ENCODE measurements at regions not wholly inside any gene's neighbourhood (a gene's known extent, or its start where the extent isn't known, plus 50 kb on each side); places are given as distances from the start of the nearest gene placed in this dataset.

DNA sequence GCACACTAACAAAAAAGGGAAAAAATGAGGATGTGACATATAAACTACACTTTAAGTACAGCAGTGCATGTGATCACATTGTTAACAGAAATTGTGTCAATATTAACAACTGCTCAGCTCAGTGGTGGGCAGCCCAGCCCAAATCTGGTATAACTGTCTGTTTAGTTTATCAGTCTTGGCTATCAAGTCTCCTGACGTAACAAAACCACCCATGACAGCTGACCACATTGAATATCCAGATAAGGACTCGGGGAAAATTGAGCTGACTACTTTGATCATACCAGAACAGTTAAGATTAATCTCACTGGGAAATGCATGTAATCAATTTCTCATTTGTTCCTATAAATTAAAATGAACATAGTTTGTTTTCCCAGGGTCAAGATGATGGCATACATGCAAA lies 396.6 kb downstream of the SNAPC1 start:
- no peak for TF ChIP-seq ZNF384 (IDR thresholded peaks at IDR 0.05)
- TF ChIP-seq ARNT (IDR thresholded peaks at IDR 0.05): no peak
- TF ChIP-seq CTBP1 (IDR thresholded peaks at IDR 0.05; ENCODE audit: borderline replicate concordance): no peak
- no peak for TF ChIP-seq FOXA1 (IDR thresholded peaks at IDR 0.05)
- TF ChIP-seq NFRKB (IDR thresholded peaks at IDR 0.05): no peak
- TF ChIP-seq FOXK2 (IDR thresholded peaks at IDR 0.05): no peak
- no peak for TF ChIP-seq FOXM1 (IDR thresholded peaks at IDR 0.05; ENCODE audit: borderline replicate concordance)
- ChIA-PET CTCF (no interaction called here), POLR2A (no interaction called here)
- no peak for DNase-seq (ENCODE audit: extremely low spot score)

DNA sequence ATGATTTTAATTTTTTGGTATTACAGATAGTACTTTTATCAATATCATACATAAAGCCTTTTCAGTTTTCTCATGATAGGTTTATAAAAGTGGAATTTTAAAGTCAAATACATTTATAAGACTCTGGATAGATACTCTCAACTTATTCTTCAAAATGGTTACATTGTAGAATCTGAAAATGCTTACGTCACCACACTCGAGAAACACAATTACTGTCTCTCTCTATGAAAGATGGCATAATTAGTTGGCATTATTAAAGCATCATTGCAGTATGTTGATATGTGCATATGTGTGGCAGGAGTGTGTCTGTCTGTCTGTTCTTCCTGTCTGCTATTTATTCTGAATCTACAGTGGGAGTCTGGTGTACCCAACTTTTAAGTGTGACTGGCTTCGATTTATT lies 397.1 kb downstream of the SNAPC1 start:
- ChIA-PET POLR2A (no interaction called here), CTCF (no interaction called here)
- DNase-seq (ENCODE audit: extremely low spot score): no peak
- TF ChIP-seq SP1 (IDR thresholded peaks at IDR 0.05) (no peak), SUZ12 (IDR thresholded peaks at IDR 0.05) (no peak), NFRKB (IDR thresholded peaks at IDR 0.05) (no peak), HDGF (IDR thresholded peaks at IDR 0.05; ENCODE audit: borderline replicate concordance) (no peak), ELF4 (IDR thresholded peaks at IDR 0.05) (no peak), L3MBTL2 (conservative IDR thresholded peaks at IDR 0.05) (no peak), TARDBP (IDR thresholded peaks at IDR 0.05) (no peak), FOXA1 (IDR thresholded peaks at IDR 0.05) (no peak), ARNT (IDR thresholded peaks at IDR 0.05) (no peak), BHLHE40 (IDR thresholded peaks at IDR 0.05; ENCODE audit: borderline replicate concordance) (no peak), CTBP1 (IDR thresholded peaks at IDR 0.05; ENCODE audit: borderline replicate concordance) (no peak), ZNF384 (IDR thresholded peaks at IDR 0.05) (no peak), LEF1 (IDR thresholded peaks at IDR 0.05; ENCODE audit: borderline replicate concordance) (no peak), FOXM1 (IDR thresholded peaks at IDR 0.05; ENCODE audit: borderline replicate concordance) (no peak), FOXK2 (IDR thresholded peaks at IDR 0.05) (no peak)
- TF ChIP-seq, protein P1, sequence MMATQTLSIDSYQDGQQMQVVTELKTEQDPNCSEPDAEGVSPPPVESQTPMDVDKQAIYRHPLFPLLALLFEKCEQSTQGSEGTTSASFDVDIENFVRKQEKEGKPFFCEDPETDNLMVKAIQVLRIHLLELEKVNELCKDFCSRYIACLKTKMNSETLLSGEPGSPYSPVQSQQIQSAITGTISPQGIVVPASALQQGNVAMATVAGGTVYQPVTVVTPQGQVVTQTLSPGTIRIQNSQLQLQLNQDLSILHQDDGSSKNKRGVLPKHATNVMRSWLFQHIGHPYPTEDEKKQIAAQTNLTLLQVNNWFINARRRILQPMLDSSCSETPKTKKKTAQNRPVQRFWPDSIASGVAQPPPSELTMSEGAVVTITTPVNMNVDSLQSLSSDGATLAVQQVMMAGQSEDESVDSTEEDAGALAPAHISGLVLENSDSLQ (IDR thresholded peaks at IDR 0.05): no peak

DNA sequence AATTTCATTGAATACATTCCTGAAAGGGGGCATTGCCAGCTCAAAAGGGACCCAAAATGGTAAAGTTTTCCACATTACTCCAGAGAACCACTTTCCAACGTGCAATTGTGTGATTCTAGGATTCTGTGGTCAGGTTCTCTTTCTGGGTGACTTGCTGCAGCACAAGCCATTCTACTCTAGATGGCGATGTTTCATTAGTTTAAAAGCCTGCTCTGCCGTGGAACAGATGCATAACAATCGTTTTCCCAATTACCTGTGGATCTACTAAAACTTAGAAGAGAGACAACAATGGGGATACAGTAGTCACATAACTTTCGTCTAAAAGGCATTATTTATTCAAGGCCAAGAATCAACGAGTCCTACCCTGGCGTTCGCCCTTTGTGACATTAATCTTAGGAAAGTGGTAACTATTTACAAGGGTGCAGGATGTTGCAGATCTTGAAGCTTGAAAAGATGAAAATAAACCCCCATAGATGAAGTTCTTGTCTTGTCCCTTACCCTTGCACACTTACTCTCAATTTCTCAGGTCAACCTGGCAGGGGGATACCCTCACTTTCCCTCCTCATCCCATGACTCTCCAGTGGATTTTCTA lies 400.9 kb downstream of the SNAPC1 start:
- peak; percentile 57 for DNase-seq (ENCODE audit: extremely low spot score)
- TF ChIP-seq FOXK2 (IDR thresholded peaks at IDR 0.05): no peak
- no peak for TF ChIP-seq HDGF (IDR thresholded peaks at IDR 0.05; ENCODE audit: borderline replicate concordance)
- TF ChIP-seq FOXA1 (IDR thresholded peaks at IDR 0.05): no peak
- no peak for TF ChIP-seq CTBP1 (IDR thresholded peaks at IDR 0.05; ENCODE audit: borderline replicate concordance)
- TF ChIP-seq ZNF384 (IDR thresholded peaks at IDR 0.05): no peak
- TF ChIP-seq SP1 (IDR thresholded peaks at IDR 0.05): 0 out of 2 replicates have a peak, but pooled peaks have one; percentile 10
- no peak for TF ChIP-seq NFRKB (IDR thresholded peaks at IDR 0.05)
- TF ChIP-seq TARDBP (IDR thresholded peaks at IDR 0.05): no peak
- no peak for TF ChIP-seq ELF4 (IDR thresholded peaks at IDR 0.05)
- ChIA-PET POLR2A (no interaction called here), CTCF (no interaction called here)

DNA sequence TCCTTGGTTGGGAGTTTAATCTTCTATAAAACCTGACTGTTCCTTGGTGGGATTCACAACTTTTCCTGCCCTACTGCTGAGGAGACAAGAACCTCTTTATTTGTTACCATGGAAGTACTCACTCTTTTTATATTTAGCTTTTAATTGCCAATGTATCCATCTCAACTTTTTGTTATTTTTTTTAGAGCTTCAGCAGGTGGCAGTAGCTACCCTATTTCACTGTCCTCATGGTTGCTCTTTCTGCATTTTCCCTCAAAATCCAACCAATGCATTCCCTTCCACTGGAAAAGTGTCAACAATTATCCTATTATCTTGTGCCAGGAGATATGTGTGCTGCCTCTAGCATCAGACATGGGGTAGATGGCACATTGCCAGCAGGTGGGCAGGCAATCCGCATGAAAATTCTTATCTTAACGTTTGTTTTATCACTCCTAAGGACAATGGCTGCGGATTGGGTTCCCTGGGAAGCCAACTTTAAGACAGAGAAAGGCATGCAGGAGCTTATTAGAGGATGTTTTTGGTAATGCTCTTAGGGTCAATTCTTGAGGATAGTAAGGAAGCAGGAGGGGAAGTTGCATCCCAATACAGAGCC lies 406.4 kb downstream of the SNAPC1 start:
- POLR2A ChIA-PET: no interaction called here
- TF ChIP-seq FOXM1 (IDR thresholded peaks at IDR 0.05; ENCODE audit: borderline replicate concordance) (no peak), HDGF (IDR thresholded peaks at IDR 0.05; ENCODE audit: borderline replicate concordance) (no peak), FOXA1 (IDR thresholded peaks at IDR 0.05) (no peak), BHLHE40 (IDR thresholded peaks at IDR 0.05; ENCODE audit: borderline replicate concordance) (no peak), NFRKB (IDR thresholded peaks at IDR 0.05) (no peak), ZNF384 (IDR thresholded peaks at IDR 0.05) (no peak), TARDBP (IDR thresholded peaks at IDR 0.05) (no peak), LEF1 (IDR thresholded peaks at IDR 0.05; ENCODE audit: borderline replicate concordance) (no peak), FOXK2 (IDR thresholded peaks at IDR 0.05) (no peak)
- TF ChIP-seq, protein P1 (IDR thresholded peaks at IDR 0.05): no peak
- DNase-seq (ENCODE audit: extremely low spot score): no peak
- CTCF ChIA-PET: interaction anchor here (0.7 kb wide), 1 partner anchor 1108 kb away, joined by 3 read pairs; no protein-coding TSS in a partner anchor

DNA sequence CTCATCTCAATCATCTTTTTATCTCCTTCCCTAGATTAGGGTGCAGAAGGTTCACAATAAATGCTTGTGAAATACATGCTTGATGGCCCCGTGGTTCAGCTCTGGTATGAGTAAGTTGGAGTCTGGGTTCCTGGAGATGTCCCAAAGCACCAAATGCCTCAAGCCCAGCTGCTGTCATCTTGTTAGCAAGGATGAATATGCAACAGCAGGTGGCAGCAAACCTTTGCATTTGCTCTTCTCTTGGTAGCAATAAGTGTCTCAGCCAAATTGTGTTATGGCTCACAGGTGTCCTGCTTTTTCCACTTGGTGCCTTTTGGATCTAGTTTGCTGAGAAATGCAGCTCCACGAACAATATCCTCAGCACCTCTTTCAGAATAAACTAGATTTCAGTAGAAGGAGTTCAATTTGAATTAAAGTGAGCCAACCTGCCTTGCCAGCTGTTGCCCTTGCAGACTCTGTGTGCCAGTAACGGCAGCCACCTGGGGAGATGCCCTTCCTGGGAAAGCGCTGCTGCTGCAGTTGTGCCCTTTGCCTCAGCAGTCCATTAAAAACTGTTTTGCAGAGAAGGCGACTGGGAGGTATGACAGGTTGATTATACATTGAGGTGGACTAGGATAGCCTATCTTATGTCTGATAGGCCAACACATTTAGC lies 417.3 kb downstream of the SNAPC1 start:
- TF ChIP-seq, protein P1 (IDR thresholded peaks at IDR 0.05): no peak
- TF ChIP-seq NFRKB (IDR thresholded peaks at IDR 0.05) (no peak), ZNF384 (IDR thresholded peaks at IDR 0.05) (no peak), BHLHE40 (IDR thresholded peaks at IDR 0.05; ENCODE audit: borderline replicate concordance) (no peak), HDGF (IDR thresholded peaks at IDR 0.05; ENCODE audit: borderline replicate concordance) (no peak), FOXA1 (IDR thresholded peaks at IDR 0.05) (no peak), FOXK2 (IDR thresholded peaks at IDR 0.05) (no peak), LEF1 (IDR thresholded peaks at IDR 0.05; ENCODE audit: borderline replicate concordance) (no peak), FOXM1 (IDR thresholded peaks at IDR 0.05; ENCODE audit: borderline replicate concordance) (no peak), SUZ12 (IDR thresholded peaks at IDR 0.05) (no peak), SP1 (IDR thresholded peaks at IDR 0.05) (no peak), L3MBTL2 (conservative IDR thresholded peaks at IDR 0.05) (no peak), ARNT (IDR thresholded peaks at IDR 0.05) (no peak), CTBP1 (IDR thresholded peaks at IDR 0.05; ENCODE audit: borderline replicate concordance) (no peak), ELF4 (IDR thresholded peaks at IDR 0.05) (no peak), TARDBP (IDR thresholded peaks at IDR 0.05) (no peak)
- ChIA-PET POLR2A (no interaction called here), CTCF (interaction anchor here (0.9 to 2.0 kb wide), 2 partner anchors 943 to 1097 kb away, joined by 3 to 7 read pairs; no protein-coding TSS in a partner anchor)
- peak; percentile 66 for DNase-seq (ENCODE audit: extremely low spot score)

Measured in HEK293T (cell line).